ENCODE measurements at regions not wholly inside any gene's neighbourhood (a gene's known extent, or its start where the extent isn't known, plus 50 kb on each side); places are given as distances from the start of the nearest gene placed in this dataset.

- no peak for TF ChIP-seq CTCF (IDR thresholded peaks at IDR 0.05; ENCODE audit: borderline replicate concordance, insufficient read depth, low read depth, low read length)
- H3K4me3 ChIP-seq (ENCODE audit: low read depth, low read length) = no peak overlapping the region
These were observed 102.7 kb upstream of the CD55 start for GRCh38 chr1:207218512-207219362.

GRCh38 chr1:207219979-207220889 is 101.2 kb upstream of the CD55 start:
- TF ChIP-seq CTCF (IDR thresholded peaks at IDR 0.05; ENCODE audit: borderline replicate concordance, insufficient read depth, low read depth, low read length) = no peak
- H3K4me3 ChIP-seq (ENCODE audit: low read depth, low read length) = no peak overlapping the region

GRCh38 chr1:207221934-207222351 is 99.5 kb upstream of the CD55 start:
- no peak overlapping the region for H3K4me3 ChIP-seq (ENCODE audit: low read depth, low read length)
- no peak for TF ChIP-seq CTCF (IDR thresholded peaks at IDR 0.05; ENCODE audit: borderline replicate concordance, insufficient read depth, low read depth, low read length)

GRCh38 chr1:207223162-207223561 is 98.3 kb upstream of the CD55 start:
- TF ChIP-seq CTCF (IDR thresholded peaks at IDR 0.05; ENCODE audit: borderline replicate concordance, insufficient read depth, low read depth, low read length) = no peak
- H3K4me3 ChIP-seq (ENCODE audit: low read depth, low read length) = no peak overlapping the region

GRCh38 chr1:207224666-207225065 is 96.8 kb upstream of the CD55 start:
- H3K4me3 ChIP-seq (ENCODE audit: low read depth, low read length) = no peak overlapping the region
- no peak for TF ChIP-seq CTCF (IDR thresholded peaks at IDR 0.05; ENCODE audit: borderline replicate concordance, insufficient read depth, low read depth, low read length)

GRCh38 chr1:207227131-207227630 is 94.3 kb upstream of the CD55 start:
- no peak overlapping the region for H3K4me3 ChIP-seq (ENCODE audit: low read depth, low read length)
- no peak for TF ChIP-seq CTCF (IDR thresholded peaks at IDR 0.05; ENCODE audit: borderline replicate concordance, insufficient read depth, low read depth, low read length)
